HG02938 (cell line): ENCODE measurements at regions not wholly inside any gene's neighbourhood (a gene's known extent, or its start where the extent isn't known, plus 50 kb on each side); places are given as distances from the start of the nearest gene placed in this dataset.
"Not testable (repeated sequence)": the region's sequence is repeated elsewhere in the genome, so short reads cannot be mapped to it uniquely, and the experiment has no call there.

ENCODE experiments used
- ATAC-seq: cut with Tn5 transposase; IDR thresholded peaks from one replicate; pipeline ENCODE4 v1.9.1; 2021; ENCODE audit warnings: mild to moderate bottlenecking, moderate library complexity; ENCODE audit not compliant: unreplicated experiment

DNA sequence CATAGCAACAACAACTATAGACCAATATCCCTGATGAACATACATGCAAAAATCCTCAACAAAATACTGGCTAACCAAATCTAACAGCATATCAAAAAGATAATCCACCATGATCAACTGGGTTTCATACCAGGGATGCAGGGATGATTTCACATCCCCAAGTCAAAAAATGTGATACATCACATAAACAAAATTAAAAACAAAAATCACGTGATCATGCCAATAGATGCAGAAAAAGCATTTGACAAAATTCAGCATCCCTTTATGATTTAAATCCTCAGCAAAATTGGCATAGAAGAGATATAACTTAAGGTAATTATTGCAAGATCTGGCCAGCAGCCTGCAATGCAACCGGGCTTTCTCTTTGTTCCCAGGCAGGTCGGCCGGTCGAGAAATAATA lies 735.1 kb upstream of the SGO1 start:
- not testable (repeated sequence) for ATAC-seq

DNA sequence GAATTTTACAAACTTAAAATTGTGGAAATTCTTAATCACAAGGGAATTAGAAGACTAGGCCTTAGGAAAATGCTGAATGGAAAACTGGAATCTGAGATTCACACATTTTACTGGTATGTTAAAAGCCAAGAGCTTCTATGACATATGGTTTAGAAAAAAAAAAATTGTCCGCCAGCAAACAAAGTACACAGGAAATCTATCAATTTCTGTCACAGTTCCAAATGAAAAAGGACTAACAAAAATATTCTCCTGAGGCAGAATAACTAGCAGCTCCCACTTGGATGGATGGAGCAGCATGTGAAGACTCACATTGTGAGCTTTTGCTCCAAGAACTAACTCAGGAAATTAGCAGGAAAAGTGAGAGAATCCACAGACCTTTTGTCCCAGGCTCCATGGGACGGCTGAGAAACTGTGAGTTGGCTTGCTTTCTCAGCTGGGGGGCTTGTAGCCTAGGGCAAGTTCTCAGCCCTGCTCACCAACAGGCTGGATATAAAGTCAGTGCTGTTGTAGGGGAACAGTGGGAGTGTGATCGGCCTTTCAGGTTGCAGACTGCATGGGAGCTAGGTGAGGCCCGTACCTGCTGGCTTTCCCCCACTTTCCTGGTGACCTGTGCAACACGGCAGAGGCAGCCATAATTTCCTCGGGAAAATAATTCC lies 731.1 kb upstream of the SGO1 start:
- ATAC-seq: no peak

DNA sequence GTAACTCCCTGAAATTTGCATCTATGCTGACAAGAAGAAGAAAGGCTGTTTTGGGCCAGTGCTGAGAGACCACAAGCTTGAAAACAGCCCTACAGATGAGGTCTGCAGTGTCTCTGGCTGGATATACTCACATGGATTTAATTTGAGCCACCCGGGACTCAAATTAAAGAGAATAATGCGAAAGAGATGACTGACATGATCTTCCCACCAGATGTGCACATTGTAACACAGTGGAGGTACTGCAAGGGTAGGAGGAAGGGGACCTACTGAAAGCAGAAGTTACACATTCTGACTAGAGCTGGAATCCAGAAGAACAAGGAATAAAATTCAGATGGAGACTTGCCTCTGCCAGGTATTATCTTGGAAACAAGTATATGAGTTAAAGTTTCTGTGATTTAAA lies 728.3 kb upstream of the SGO1 start:
- ATAC-seq: no peak

DNA sequence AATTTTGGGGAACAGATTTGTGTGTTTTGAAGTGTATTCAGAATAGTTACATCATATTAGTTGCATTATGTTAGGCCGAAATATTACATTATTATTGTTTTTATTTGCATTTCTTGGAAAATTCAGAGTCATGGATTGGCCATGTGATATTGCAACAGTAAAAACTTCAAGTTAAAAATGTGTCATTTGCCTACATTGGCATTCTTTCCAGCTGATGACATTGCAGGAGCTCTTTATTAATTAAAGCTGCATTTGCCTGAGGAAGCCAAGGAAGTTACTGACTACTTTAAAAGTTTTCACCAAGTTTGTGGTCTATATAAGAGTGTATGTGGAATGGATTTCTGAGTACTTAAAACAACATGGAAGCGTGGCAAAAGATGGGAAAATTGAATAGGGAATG lies 726.4 kb upstream of the SGO1 start:
- no peak for ATAC-seq

DNA sequence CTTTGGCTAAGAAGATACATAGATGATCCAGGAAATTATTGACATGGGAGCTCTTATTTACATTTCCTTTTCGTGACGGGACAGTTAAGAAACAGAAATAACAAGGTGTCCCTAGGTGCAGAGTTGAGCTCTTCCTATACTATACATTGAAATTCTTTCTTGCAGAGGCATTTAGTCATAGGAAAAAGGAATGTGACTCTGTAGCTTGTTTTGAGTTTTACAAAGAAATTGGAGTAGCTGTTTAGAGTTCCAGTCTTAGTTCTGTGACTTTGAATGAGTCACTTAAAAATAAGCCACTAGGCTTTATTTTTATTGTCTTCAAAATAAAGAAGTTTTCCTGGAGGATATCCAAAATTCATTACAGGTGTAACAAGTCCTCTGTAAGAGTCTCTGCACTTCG lies 723.5 kb upstream of the SGO1 start:
- ATAC-seq: no peak

DNA sequence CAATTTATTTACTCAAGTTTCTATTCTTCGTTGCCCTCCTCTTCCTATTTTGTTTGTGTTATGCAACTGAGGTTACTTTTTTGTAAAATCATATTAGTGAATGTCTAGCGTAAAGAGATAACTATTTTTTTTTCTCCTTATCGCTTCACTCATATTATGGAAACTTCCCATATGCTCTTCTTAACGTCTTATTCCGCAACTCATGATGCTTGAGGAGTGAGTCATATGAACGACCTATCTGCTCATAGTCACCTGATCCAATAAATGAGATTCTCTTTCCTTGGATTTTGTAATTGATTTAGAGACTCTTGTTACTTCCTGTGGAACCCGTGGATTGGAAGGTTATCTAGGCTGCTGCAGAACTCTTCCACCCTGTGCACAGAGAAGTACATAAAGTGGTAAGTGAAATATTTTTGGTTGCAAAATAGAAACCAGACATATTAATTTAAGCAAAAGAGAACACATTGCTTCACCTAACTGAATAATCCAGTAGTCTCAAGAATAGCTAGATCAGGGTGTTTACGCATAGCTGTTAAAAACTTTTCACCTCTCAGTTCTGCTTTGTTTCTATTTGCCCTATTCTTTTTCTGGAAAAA lies 719.3 kb upstream of the SGO1 start:
- no peak for ATAC-seq

DNA sequence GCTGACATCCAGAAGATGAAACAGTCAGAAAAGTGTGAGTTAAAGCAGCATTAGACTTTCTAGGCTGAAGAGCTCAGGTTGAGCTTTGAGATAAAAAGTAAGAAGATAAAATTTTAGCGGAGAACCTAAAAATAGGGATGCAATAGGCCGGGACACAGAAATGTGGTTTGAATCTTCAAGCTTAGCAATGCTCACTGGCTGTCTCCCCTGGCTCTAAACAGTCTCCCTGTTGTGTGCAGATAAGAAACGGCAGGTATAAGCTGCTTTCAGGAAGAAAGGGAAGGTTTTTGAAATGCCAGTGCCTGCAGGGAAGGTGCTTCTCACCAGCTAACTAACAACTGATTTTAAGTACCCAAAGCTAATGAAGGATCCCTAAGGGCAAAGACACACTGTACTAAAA lies 718.7 kb upstream of the SGO1 start:
- ATAC-seq: no peak

DNA sequence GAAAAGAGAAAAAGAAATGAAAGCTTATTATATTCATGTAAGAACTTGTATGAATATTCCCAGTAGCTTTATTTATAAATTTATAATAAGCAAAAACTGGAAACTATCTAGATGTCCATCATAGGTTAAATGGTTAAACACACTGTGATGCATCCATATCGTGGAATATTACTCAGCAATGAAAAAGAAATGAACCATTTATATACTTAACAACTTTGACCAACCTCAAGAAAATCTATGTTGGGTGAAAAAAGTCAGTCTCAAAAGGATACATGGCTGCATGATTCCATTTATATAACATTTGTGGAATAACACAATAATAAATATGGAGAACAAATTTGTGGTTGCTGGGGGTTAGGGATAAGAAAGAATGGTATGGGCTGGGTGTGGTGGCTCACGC lies 713.0 kb upstream of the SGO1 start:
- no peak for ATAC-seq

DNA sequence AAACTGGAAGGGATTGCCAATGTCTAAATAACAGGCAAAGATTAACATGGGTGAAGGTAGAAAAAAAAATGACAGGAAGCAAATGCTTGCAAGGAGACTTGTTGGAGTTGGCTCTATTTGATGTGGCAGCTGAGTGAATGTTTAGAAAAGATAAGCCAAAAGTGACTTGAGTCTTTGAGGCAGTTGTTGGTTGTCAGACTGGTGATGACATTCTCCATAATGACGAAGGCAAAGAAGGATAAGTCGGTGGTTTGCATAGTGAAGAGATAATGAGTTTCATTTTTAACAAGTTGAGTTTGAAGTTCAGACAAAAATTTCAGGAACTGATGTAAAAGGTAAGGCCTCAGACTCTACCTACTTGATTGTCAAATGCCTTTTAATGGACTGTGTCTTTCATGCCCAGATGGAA lies 704.1 kb upstream of the SGO1 start:
- no peak for ATAC-seq

DNA sequence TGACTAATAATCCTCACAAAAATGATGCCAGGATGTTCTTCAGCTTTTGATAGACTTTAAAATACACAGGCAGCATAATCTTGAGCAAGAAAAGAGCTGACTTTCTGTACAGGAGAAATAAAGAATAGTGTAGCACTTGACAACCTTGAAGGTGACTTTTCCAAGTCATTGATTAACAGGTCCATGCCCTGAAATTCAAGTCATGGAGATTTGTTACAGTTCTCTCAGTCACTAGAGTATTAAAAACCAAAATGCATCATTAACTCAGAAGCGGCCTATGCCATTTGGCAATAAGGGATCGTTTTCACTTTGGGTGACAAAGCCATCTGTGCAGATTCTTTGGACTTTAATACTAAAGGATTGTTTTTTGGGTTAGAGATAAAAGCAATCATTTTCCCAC lies 692.7 kb upstream of the SGO1 start:
- ATAC-seq: no peak

DNA sequence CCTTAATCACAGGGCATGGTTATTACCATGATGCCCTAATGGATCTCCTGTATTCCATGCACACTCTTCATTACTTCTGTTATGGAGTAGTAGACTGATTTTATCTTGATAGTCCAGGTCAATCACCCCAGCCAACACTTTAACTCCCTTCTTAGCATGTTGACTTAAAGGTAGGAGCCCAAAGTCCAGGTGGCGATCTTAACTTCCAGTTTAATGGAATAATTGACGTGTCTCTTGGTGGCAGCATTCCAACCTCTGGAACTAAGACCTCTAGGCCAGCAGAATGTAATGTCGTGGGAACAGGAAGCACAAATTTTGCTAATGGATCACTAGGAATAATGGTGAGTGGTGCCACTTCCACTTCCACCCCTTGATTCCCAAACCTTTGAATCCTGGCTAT lies 687.2 kb upstream of the SGO1 start:
- no peak for ATAC-seq

DNA sequence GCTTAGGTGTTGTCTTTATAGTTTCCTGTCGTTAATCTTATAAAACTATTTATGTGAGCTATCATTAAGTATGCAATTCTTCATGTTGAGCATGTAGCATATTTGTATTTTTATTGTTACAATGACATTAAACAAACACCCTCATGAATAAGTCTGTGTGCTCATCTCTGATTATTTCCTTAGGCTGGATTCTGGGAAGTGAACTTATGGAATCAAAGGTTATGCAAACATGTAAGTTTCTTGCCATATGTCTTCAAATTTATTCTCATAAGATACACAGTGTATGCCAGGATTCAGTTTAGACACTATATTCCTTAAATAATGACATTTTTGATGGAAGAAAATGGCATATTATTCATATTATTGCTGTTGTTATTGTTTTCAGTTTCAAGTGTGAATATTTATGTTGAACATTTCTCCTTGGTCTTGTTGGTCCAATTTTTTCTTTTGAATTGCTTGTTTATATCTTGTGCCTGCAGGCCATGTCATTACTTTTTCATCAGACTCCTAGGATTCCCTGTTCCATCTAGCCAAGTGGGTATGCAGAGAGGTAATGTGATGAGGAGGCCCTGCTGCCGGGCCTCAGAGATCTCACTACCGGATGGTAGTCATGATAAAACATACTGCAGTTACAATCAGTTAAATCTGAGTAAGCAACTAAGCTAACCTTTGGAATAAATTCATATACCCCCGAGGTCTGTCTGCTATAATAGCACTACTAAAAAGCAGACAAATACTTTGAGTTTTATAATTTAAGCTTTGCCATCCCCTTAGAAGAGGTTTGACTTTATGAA lies 684.3 kb upstream of the SGO1 start:
- ATAC-seq: no peak

DNA sequence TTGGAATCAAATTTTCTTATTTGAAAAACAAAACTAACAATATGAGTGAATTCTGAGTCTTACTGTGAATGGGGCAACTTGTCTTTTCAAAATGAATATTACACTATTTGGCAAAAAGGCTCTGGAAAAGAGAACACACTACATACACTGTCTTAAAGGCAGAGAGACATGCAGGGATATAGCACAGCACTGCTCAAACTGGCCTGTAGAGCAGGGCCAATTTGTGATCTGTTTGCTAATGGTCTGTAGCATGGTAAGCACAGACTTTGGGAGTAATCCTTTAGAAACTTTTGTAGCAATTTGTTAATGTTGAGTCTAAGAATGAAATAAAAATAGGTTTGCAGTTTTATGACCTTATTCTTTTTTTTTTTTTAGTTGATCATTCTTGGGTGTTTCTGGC lies 679.8 kb upstream of the SGO1 start:
- ATAC-seq: no peak

DNA sequence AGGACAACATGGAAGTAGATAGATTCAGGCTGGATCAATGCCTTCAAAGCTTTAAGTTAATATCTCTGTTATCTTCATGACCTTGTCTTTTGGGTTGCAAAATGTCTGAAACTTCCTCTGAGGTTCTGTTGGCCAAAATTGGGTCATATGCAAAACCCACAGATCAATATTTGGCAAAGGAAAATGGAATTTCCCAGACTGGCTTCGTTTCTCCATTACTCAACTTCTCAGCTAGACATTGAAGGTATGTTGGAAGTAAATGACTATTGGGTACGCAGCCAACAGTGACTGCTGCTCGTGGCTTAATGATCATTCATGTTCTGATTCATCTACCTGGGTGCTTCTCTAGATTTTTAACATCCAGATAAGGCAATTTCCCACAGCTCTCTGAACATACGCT lies 675.4 kb upstream of the SGO1 start:
- no peak for ATAC-seq

DNA sequence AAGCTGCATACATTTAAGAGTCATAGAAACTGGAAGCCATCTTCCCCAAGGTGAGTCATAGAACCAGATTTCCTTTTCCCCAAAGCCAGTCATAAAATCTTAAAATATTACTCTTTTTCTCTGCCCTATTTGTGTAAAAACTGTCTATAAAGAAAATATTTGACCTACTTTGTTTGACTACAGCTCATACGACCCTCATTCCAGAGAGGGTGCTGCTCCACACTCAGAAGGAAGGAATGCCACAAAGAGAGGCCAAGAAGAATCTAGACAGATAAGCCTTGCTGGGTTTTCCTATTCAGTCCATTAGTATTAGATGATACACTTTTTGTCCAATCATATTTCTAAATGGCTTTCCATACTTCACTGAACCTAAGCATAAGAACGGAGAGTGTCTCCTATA lies 671.6 kb upstream of the SGO1 start:
- no peak for ATAC-seq

DNA sequence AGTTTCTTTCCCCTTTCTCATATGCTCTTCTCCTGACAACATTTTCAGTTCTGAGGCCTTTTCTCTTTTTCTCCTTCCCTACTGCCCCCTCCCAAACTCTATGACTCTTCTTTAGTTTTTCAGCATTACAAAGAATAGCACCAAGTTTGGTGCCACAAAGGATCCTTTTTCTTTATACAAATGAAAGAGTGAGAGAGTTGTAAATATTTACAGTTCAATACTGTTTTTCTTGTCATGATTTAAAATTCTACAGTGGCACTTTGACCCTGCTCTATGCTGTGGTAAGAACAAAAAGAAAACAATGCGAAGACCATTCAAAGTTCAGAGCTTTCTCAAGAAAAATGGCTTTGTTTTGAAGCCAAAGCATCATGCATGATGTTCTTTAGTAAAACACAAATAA lies 667.9 kb upstream of the SGO1 start:
- ATAC-seq: no peak

DNA sequence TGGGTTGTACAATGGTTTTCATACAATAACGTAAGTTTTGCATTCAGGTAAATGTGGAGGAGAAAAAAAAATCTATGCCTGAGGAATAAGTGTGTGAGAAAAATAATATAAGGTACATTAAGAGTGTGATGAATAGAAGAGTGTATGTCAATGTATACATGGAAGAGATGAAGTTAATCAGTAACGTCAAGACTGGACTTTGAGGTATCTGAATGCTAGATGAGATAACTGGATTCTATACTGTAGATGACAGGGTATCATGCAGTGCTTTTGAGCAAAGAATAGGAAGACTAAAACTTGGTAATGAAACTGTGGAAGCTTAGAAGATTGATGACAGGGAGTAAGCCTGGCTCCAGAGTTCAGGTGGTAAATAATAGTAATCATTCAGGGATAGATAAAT lies 666.7 kb upstream of the SGO1 start:
- ATAC-seq: no peak

DNA sequence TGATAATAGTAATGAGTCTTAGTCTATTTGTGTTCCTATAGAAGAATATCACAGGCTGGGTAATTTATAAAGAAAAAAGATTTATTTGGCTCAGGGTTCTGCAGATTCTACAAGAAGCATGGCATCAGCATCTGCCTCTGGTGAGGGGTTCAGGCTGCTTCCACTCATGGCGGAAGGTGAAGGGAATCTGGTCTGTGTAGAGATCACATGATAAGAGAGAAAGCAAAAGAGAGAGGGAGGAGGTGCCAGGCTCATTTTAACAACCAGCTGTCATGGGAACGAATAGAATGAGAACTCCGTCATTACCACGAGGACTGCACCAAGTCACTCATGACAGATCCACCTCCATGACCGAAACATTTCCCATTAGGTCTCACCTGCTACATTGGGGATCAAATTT lies 664.0 kb upstream of the SGO1 start:
- no peak for ATAC-seq

DNA sequence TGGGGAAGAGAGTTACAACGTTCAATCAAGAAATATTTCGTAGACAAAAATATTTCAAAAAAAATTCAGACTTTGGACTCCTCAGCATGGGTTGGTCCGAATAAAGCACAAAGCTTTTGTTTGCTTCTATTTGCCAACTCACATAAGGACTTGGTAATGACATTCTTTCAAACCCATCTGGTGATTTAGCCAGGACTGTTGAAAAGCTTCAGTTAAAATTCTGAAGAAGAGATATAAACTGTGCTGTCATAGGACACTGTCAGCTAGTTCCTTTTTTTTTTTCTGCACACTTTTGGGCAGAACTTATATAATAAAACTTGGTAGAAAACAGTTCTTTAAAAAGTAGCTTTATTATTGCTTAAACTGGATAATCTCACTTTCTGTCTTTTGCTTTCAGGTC lies 660.8 kb upstream of the SGO1 start:
- ATAC-seq: no peak

DNA sequence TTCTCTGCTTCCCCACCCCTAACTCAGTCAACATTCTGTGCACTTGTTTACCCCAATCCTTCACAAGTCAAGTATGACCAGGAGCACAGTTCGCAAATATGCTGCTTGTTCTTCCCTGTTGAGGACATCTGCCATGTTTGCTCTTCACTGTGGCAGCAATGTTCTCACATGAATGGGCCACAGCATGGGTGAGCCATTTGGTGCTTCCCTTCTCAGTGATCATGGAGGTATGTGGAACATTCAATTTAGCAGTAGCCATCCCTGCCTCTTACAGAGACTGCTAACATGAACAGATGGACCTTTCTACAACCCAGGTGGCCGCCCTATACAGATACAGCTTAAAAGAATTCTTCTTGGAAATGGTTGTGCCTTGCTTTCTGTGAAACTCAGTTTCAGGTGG lies 660.1 kb upstream of the SGO1 start:
- ATAC-seq: no peak

DNA sequence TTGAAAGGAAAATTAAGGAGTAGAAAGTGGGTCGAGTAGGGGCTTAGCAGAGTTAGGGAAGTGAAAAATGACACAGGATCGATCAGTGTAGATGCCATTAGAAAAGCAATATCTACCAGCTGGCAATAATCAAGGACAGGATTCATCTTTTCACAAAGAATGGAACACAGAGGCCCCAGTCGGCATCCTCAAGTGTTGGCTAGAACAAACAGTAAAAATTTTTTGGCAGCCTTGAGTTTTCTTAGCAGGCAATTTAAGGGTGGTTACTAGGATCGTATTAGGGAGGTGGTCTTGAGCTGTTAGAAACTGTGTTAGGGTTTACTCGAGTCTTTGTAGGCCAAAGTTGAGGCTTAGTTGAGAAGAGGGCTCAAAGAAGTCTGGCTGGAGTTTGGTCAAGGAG lies 658.8 kb upstream of the SGO1 start:
- ATAC-seq: no peak
